IMR-90 (cell line): ENCODE measurements at regions not wholly inside any gene's neighbourhood (a gene's known extent, or its start where the extent isn't known, plus 50 kb on each side); places are given as distances from the start of the nearest gene placed in this dataset.

Experiments used
- CEBPB ChIP-seq: IDR thresholded peaks from 2 replicates; pipeline ENCODE4 v1.6.1; 2012; ENCODE audit warnings: low read depth, low read length, improper control_type of control experiment
- CTCF ChIP-seq: conservative IDR thresholded peaks from 2 replicates; pipeline ENCODE4 v1.5.1; 2012; ENCODE audit warnings: mild to moderate bottlenecking, low read depth, low read length, improper control_type of control experiment
- MAFK ChIP-seq: IDR thresholded peaks from 2 replicates; pipeline ENCODE4 v1.6.1; 2012; ENCODE audit warnings: low read depth, low read length, improper control_type of control experiment
- POLR2A ChIP-seq: IDR thresholded peaks from 2 replicates; pipeline ENCODE4 v1.6.1; 2012; ENCODE audit warnings: mild to moderate bottlenecking, low read depth, low read length
- RAD21 ChIP-seq: IDR thresholded peaks from 2 replicates; pipeline ENCODE4 v1.6.1; 2012; ENCODE audit warnings: low read length, improper control_type of control experiment
- RFX5 ChIP-seq: IDR thresholded peaks from 2 replicates; pipeline ENCODE4 v1.8.0; 2012; ENCODE audit warnings: low read depth, mild to moderate bottlenecking, low read length, moderate library complexity
- SMC3 ChIP-seq: fragments of 150-350 bp; IDR thresholded peaks from 2 replicates; pipeline ENCODE4 v1.6.1; 2016; ENCODE audit warnings: low read depth, mild to moderate bottlenecking, antibody characterized with exemption, low read length, moderate library complexity
- TF ChIP-seq, protein P1 (sequence below): fragments of 150-350 bp; IDR thresholded peaks from 2 replicates; pipeline ENCODE4 v1.6.1; 2016; ENCODE audit warnings: low read depth, mild to moderate bottlenecking, low read length, moderate library complexity, borderline replicate concordance

- no peak for TF ChIP-seq RAD21
- no peak for TF ChIP-seq MAFK
- TF ChIP-seq CTCF: no peak
- no peak for TF ChIP-seq POLR2A
- no peak for TF ChIP-seq RFX5
- TF ChIP-seq, protein P1, sequence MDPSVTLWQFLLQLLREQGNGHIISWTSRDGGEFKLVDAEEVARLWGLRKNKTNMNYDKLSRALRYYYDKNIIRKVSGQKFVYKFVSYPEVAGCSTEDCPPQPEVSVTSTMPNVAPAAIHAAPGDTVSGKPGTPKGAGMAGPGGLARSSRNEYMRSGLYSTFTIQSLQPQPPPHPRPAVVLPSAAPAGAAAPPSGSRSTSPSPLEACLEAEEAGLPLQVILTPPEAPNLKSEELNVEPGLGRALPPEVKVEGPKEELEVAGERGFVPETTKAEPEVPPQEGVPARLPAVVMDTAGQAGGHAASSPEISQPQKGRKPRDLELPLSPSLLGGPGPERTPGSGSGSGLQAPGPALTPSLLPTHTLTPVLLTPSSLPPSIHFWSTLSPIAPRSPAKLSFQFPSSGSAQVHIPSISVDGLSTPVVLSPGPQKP: no peak
- no peak for TF ChIP-seq CEBPB
- TF ChIP-seq SMC3: no peak
Observed at GRCh38 chr17:79153367-79154130, 78.9 kb downstream of the ENGASE start.
